ENCODE measurements at regions not wholly inside any gene's neighbourhood (a gene's known extent, or its start where the extent isn't known, plus 50 kb on each side); places are given as distances from the start of the nearest gene placed in this dataset.

GRCh38 chr9:79116709-79117108, 455.1 kb upstream of the TLE4 start:
- H3K9me3 ChIP-seq (ENCODE audit: control insufficient read depth, insufficient read depth, low read depth, low read length): no peaks in the 10 kb centered on the region
- TF ChIP-seq EZH2 (IDR thresholded peaks at IDR 0.05; ENCODE audit: low read length, missing control alignments): no peak
- TF ChIP-seq CTCF (conservative IDR thresholded peaks at IDR 0.05 in 1 of 2, IDR thresholded peaks at IDR 0.05 in 1 of 2; ENCODE audit: low read depth in 1 of 2, low read length in 2 of 2): no peak
- H3K79me2 ChIP-seq (ENCODE audit: control insufficient read depth, insufficient read depth, low read length): no peaks in the 10 kb centered on the region
- no peaks in the 10 kb centered on the region for H3K27me3 ChIP-seq (ENCODE audit: control insufficient read depth, insufficient read depth, low read length)
- no peaks in the 10 kb centered on the region for H3K4me1 ChIP-seq (ENCODE audit: control insufficient read depth, extremely low read depth, insufficient read depth, low read length)
- H2AFZ ChIP-seq (ENCODE audit: low read length): no peak overlapping the region
- H3K4me2 ChIP-seq (ENCODE audit: extremely low read depth, insufficient read depth, low read length): no peak overlapping the region
- no peaks in the 10 kb centered on the region for H4K20me1 ChIP-seq (ENCODE audit: control insufficient read depth, extremely low read depth, insufficient read depth, low read length)
- no peak for DNase-seq (ENCODE audit: low read depth in 2 of 2)
- no peak overlapping the region for H3K27ac ChIP-seq (ENCODE audit: insufficient read depth, low read length)
- no peak overlapping the region for H3K4me3 ChIP-seq (replicated peaks in 1 of 4; ENCODE audit: control extremely low read depth in 1 of 4, insufficient read depth in 1 of 4, low read depth in 3 of 4, low read length in 4 of 4)
- no peak overlapping the region for H3K9ac ChIP-seq (ENCODE audit: insufficient read depth, low read length)
- no peaks in the 10 kb centered on the region for H3K36me3 ChIP-seq (ENCODE audit: control insufficient read depth, insufficient read depth, low read length)

GRCh38 chr9:79120533-79120932, 451.2 kb upstream of the TLE4 start:
- Histone ChIP-seq H3K4me3 (replicated peaks in 1 of 4; ENCODE audit: control extremely low read depth in 1 of 4, insufficient read depth in 1 of 4, low read depth in 3 of 4, low read length in 4 of 4) (no peak overlapping the region), H3K4me1 (ENCODE audit: control insufficient read depth, extremely low read depth, insufficient read depth, low read length) (no peaks in the 10 kb centered on the region), H3K79me2 (ENCODE audit: control insufficient read depth, insufficient read depth, low read length) (no peaks in the 10 kb centered on the region), H3K9ac (ENCODE audit: insufficient read depth, low read length) (no peak overlapping the region), H3K27ac (ENCODE audit: insufficient read depth, low read length) (no peak overlapping the region), H3K4me2 (ENCODE audit: extremely low read depth, insufficient read depth, low read length) (no peak overlapping the region), H4K20me1 (ENCODE audit: control insufficient read depth, extremely low read depth, insufficient read depth, low read length) (no peaks in the 10 kb centered on the region), H3K27me3 (ENCODE audit: control insufficient read depth, insufficient read depth, low read length) (no peaks in the 10 kb centered on the region), H3K9me3 (ENCODE audit: control insufficient read depth, insufficient read depth, low read depth, low read length) (no peaks in the 10 kb centered on the region), H2AFZ (ENCODE audit: low read length) (no peak overlapping the region), H3K36me3 (ENCODE audit: control insufficient read depth, insufficient read depth, low read length) (no peaks in the 10 kb centered on the region)
- TF ChIP-seq EZH2 (IDR thresholded peaks at IDR 0.05; ENCODE audit: low read length, missing control alignments) (no peak), CTCF (conservative IDR thresholded peaks at IDR 0.05 in 1 of 2, IDR thresholded peaks at IDR 0.05 in 1 of 2; ENCODE audit: low read depth in 1 of 2, low read length in 2 of 2) (no peak)
- DNase-seq (ENCODE audit: low read depth in 2 of 2): no peak

- no peaks in the 10 kb centered on the region for H3K79me2 ChIP-seq (ENCODE audit: control insufficient read depth, insufficient read depth, low read length)
- no peak overlapping the region for H3K4me2 ChIP-seq (ENCODE audit: extremely low read depth, insufficient read depth, low read length)
- TF ChIP-seq EZH2 (IDR thresholded peaks at IDR 0.05; ENCODE audit: low read length, missing control alignments): no peak
- H2AFZ ChIP-seq (ENCODE audit: low read length): no peak overlapping the region
- H3K27me3 ChIP-seq (ENCODE audit: control insufficient read depth, insufficient read depth, low read length): no peaks in the 10 kb centered on the region
- H3K4me1 ChIP-seq (ENCODE audit: control insufficient read depth, extremely low read depth, insufficient read depth, low read length): no peaks in the 10 kb centered on the region
- H3K9me3 ChIP-seq (ENCODE audit: control insufficient read depth, insufficient read depth, low read depth, low read length): no peaks in the 10 kb centered on the region
- no peaks in the 10 kb centered on the region for H4K20me1 ChIP-seq (ENCODE audit: control insufficient read depth, extremely low read depth, insufficient read depth, low read length)
- no peak overlapping the region for H3K27ac ChIP-seq (ENCODE audit: insufficient read depth, low read length)
- no peak for DNase-seq (ENCODE audit: low read depth in 2 of 2)
- no peaks in the 10 kb centered on the region for H3K36me3 ChIP-seq (ENCODE audit: control insufficient read depth, insufficient read depth, low read length)
- no peak overlapping the region for H3K4me3 ChIP-seq (replicated peaks in 1 of 4; ENCODE audit: control extremely low read depth in 1 of 4, insufficient read depth in 1 of 4, low read depth in 3 of 4, low read length in 4 of 4)
- H3K9ac ChIP-seq (ENCODE audit: insufficient read depth, low read length): no peak overlapping the region
Observed at GRCh38 chr9:79120941-79121340, 450.8 kb upstream of the TLE4 start.
